ENCODE measurements at regions not wholly inside any gene's neighbourhood (a gene's known extent, or its start where the extent isn't known, plus 50 kb on each side); places are given as distances from the start of the nearest gene placed in this dataset.

GRCh38 chr13:60798503-60798902 is 401.5 kb downstream of the TDRD3 start (continued):
- TF ChIP-seq CHD7 (IDR thresholded peaks at IDR 0.05; ENCODE audit: insufficient replicate concordance, low read length) (no peak), SP2 (IDR thresholded peaks at IDR 0.05; ENCODE audit: low read length) (no peak), EGR1 (IDR thresholded peaks at IDR 0.05; ENCODE audit: borderline replicate concordance, low read depth, low read length) (no peak), CHD2 (IDR thresholded peaks at IDR 0.05; ENCODE audit: low read length) (no peak), RBBP5 (IDR thresholded peaks at IDR 0.05; ENCODE audit: borderline replicate concordance, low read depth, low read length) (no peak), HDAC6 (IDR thresholded peaks at IDR 0.05; ENCODE audit: low read depth, low read length) (no peak)
